Suppressor macrophage (primary cell): ENCODE measurements at regions not wholly inside any gene's neighbourhood (a gene's known extent, or its start where the extent isn't known, plus 50 kb on each side); places are given as distances from the start of the nearest gene placed in this dataset.

ENCODE experiments used
- DNase-seq, 4 experiments: peaks; one replicate each; pipeline ENCODE4 v3.0.0-alpha.2; 2020 to 2022

GRCh38 chr14:54132496-54132895 is 175.9 kb upstream of the BMP4 start:
- DNase-seq: no peak

- DNase-seq: no peak
Measured at GRCh38 chr14:54133896-54134295, 177.3 kb upstream of the BMP4 start.

- no peak for DNase-seq
Measured at GRCh38 chr14:54135804-54136280, 179.2 kb upstream of the BMP4 start.

DNA sequence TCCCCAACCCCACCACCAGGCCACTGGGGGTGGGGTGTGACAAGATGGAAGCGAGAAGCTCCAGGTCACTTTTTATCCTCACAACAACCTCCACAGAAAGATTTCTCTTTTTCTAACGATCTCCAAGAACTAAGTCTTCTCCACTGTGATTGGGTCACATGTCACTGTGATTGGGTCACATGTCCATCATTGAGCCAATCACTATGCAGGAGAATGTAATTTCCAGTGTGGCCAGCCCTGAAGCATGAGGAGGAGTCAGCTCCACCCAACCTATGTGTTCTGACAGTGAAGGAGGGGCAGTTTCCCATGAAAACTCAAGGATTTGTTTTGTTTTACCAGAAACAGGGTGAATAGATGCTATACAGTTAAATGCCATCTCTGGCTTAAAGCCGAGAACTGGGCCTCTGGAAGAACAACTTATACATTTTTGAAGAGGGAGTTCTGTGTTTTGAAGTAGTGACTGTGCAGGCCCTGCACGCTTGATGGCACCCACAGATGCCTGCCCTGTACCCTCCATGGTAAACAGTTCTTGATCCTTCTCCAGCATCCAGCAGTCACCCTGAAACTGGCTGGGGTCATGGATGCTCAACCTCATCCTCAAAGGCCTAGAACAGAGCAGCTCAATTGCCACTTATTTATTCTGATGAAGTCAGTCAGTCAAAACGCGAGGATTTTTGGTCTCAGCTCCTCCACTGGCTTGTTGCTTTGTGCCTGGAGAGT is 180.4 kb upstream of the BMP4 start:
- DNase-seq: no peak

- no peak for DNase-seq
Measured at GRCh38 chr14:54137614-54137961, 181.0 kb upstream of the BMP4 start.

GRCh38 chr14:54138024-54138353 is 181.4 kb upstream of the BMP4 start:
- DNase-seq: no peak

GRCh38 chr14:54138354-54139038 is 181.9 kb upstream of the BMP4 start:
- no peak for DNase-seq

DNA sequence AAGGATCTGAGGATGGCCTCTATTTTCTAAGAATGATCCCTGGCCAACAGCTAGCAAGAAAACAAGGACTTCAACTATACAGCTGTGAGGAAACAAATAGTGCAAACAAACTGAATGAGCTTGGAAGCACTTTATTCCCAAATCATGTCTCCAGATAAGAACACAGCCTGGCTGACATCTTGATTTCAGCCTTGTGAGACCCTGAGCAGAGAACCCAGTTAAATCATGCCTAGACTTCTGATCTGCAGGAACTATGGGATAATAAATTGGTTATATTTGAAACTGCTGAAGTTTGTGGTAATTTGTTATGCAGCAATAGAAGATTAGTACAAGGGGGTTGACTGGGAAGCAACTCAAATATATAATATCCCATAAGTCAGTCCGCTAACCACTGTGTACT is 183.9 kb upstream of the BMP4 start:
- DNase-seq: no peak

DNA sequence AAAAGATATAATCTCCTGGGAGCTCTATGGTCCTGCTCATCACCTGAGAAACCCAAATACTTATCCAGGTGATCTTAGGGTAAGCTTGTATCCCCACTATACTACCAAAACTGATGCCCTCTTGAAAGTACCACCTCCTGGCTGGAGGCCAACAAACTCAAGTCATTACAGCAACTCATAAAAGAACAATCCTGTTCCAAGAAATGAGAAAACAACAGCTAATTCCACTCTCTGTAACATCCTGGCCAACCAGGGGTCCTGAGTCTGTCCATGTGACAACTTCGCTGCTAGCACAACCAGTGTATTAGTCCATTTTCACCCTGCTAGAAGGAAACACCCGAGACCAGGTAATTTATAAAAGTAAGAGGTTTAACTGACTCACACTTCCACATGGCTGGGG is 190.0 kb upstream of the BMP4 start:
- DNase-seq: no peak

DNA sequence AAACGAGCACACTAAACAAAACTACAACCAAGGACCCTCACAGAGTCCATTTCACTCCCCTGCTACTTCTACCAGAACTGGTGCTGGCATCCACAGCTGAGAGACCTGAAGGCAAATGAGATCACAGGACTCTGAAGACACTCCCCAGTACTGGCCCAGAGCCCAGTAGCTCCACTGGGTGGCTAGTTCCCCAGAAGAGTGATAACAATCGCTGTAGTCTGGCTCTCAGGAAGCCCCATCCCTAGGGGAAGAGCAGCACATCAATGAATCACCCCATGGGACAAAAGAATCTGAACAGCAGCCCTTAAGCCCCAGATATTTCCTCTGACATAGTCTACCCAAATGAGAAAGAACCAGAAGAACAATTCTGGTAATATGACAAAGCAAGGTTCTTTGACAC is 190.7 kb upstream of the BMP4 start:
- no peak for DNase-seq

DNA sequence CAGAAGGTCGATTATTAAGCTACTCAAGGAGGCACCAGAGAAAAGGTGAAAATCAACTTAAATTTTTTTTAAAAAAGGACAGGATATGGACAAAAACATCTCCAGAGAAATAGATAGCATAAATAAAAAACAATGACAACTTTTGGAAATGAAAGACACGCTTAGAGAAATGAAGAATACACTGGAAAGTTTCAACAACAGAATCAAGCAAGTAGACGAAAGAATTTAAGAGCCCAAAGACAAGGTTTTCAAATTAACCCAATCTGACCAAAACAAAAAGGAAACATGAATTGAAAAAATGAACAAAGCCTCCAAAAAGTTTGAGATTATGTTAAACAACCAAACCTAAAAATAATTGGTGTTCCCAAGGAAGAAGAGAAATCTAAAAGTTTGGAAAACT is 191.1 kb upstream of the BMP4 start:
- no peak for DNase-seq

GRCh38 chr14:54148251-54148650 is 191.6 kb upstream of the BMP4 start:
- no peak for DNase-seq

DNA sequence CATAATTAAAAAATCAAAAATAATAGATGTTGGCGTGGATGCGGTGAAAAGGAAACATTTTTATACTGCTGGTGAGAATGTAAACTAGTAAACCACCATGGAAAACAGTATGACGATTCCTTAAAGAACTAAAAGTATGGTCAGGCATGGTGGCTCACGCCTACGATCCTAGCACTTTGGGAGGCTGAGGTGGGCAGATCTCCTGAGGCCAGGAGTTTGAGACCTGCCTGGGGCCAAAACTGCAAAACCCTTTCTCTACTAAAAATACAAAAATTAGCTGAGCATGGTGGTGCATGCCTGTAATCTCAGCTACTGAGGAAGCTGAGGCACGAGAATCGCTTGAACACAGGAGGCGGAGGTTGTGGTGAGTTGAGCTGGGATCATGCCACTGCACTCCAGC is 195.7 kb upstream of the BMP4 start:
- DNase-seq: no peak

- no peak for DNase-seq
Measured at GRCh38 chr14:54166049-54166950, 209.7 kb upstream of the BMP4 start.

GRCh38 chr14:54168489-54168888 is 211.9 kb upstream of the BMP4 start:
- DNase-seq: no peak

GRCh38 chr14:54169254-54169924 is 212.8 kb upstream of the BMP4 start:
- DNase-seq: no peak

DNA sequence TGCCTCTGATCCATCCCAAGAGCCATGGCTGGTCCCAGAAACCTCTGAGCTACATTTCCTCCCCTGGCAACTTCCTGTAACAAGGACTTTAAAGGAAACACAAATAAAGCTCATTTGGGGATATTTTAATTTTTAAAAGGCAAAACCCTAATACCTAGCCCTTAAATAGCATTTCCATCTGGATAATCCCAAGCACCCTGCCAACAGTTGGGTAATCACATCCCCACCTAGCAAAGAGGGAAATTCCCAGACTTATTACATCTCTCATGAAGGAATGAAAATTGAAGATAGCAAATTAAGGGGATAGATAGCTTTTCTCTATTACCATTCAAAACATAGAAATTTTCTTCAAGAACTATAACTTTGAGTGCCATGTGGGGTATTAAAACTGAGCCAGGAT is 213.7 kb upstream of the BMP4 start:
- no peak for DNase-seq

DNA sequence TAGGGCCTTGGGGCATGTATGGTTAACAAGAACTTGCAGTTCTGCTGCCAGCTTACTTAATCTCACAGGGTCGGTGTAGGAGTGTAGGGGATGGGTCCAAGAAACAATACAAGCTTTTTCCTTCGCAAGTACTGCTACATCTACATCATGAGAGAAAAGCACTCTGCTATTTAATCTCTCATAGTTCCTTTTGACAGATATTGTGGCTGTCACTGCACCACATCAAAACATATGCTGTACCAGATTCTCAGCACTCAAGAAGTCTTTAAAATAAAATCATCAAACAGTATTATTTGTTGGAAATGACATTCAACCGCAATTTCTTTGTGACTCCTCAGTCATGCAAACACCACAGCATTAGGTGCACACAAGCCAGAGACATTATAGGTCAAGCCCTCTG is 215.5 kb upstream of the BMP4 start:
- DNase-seq: no peak

- DNase-seq: no peak
Measured at GRCh38 chr14:54172562-54172961, 215.9 kb upstream of the BMP4 start.

DNA sequence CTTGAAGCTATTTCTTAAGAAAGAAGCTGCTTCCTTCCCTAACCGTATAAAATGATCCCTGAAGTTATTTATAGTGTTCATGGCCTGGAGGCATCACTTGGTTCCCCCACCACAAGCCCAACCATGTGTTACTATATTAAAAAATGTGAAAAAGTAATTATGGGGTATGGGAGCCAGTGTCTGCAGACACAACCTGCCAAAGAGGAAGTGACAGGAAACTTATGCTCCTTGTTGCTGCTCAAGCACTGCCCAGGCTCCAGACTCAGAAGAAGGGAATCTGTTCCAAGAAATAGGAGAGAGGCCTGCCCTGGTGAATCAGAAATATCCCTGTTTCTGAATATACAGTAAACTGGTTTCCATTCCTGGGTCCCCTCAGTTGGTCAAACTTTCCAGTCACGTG is 217.2 kb upstream of the BMP4 start:
- peak in 1 of 4 experiments; percentile 1 for DNase-seq

DNA sequence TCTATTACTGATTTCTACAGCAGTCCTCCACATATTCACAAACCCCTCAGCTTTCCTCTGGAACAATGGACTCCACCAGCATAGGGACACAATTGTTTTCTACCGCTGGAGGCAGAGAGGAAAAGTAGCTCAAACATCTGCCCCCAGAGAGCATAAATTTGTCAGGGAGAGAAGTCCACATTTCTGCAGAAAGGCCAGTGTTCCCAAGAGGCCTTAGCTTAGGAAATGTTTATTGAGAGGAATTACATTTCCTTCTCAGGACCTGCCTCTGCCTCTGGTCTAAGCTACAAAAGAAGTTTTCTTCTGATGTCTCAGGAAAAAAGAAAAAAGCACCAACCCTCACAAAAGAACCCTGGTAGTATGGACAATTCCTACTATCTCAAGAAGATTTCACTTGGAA is 217.8 kb upstream of the BMP4 start:
- no peak for DNase-seq

DNA sequence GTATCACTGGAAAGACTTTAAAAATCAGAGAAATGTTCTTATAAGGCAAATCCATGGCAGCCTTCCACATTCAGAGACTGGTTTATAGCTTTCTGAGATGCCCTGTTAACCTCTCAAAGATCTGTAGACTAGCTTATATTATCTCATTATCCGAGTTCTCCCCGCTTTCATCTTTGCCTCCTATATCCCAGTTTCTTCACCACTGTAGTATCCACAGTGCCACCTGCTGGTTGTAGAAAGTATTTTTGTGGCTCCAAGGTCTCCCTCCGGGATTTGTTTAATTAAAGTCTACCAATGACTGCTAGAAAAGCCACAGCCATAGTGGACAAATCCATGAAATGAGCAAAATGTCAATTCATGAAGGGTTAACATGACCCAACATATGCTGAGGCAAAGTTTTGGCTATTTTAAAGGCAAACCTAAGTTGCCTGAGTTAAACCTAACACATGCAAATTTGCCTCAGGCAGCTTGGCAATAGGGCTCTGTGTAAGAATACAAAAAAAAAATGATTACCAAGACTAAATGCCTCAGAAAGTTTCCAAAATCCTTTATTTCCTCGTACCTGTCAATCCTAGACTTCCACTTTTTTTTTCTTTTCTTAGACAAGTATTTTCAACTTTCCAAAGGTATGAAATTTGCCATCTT is 218.8 kb upstream of the BMP4 start:
- DNase-seq: peak; percentile 68 to 78 (median 76)

DNA sequence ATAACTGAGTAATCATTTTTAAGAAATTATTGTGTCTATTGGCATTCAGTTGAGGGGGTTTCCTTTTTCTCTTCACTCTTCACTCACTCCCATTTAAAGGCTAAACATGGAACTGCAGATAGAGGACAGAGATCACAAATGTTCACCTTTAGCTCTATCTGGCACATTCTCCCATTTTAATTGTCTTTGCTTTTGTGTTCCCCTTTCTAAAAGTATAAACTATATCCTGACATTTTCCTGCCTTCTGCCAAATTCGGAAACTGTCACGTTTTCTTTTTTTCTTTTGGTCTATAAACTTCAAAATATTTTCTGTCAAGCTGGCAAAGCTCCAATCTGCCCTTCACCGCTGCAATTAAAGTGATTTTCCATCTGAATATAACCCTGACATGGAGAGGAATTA is 219.8 kb upstream of the CDKN3 start:
- DNase-seq: no peak
